Activated CD4-positive, alpha-beta T cell treated with anti-CD3 and anti-CD28 coated beads, Interleukin-2, amount 10 ng/mL, durations not matched to agents 24 days and 14 days (primary cell): ENCODE measurements at regions not wholly inside any gene's neighbourhood (a gene's known extent, or its start where the extent isn't known, plus 50 kb on each side); places are given as distances from the start of the nearest gene placed in this dataset.
"Not testable (repeated sequence)": the region's sequence is repeated elsewhere in the genome, so short reads cannot be mapped to it uniquely, and the experiment has no call there.

Experiments used
- DNase-seq: peaks from one replicate; pipeline ENCODE4 v3.0.0; 2022
- H3K27ac Mint-ChIP-seq: one replicate; pipeline ENCODE4 v1.8.0; 2022; ENCODE audit warnings: mild to moderate bottlenecking, mixed read lengths
- H3K27me3 Mint-ChIP-seq: one replicate; pipeline ENCODE4 v1.8.0; 2022; ENCODE audit warnings: mixed read lengths
- H3K36me3 Mint-ChIP-seq: one replicate; pipeline ENCODE4 v1.8.0; 2022; ENCODE audit warnings: low read depth, mild to moderate bottlenecking, mixed read lengths
- H3K4me1 Mint-ChIP-seq: one replicate; pipeline ENCODE4 v1.8.0; 2021; ENCODE audit warnings: mixed read lengths
- H3K4me3 Mint-ChIP-seq: one replicate; pipeline ENCODE4 v1.8.0; 2022; ENCODE audit warnings: mild to moderate bottlenecking, moderate library complexity, mixed read lengths
- H3K9me3 Mint-ChIP-seq: one replicate; pipeline ENCODE4 v1.8.0; 2021; ENCODE audit warnings: mixed read lengths
- intact Hi-C: fragments of 100-400 bp; cut with micrococcal nuclease; formaldehyde crosslinking; loops from one replicate; pipeline ENCODE4 v1.15.1; 2023

- H3K4me3 Mint-ChIP-seq, H3K4me1 Mint-ChIP-seq, H3K36me3 Mint-ChIP-seq, H3K27me3 Mint-ChIP-seq, H3K9me3 Mint-ChIP-seq, intact Hi-C loops, DNase-seq, H3K27ac Mint-ChIP-seq: not testable (repeated sequence)
Measured at GRCh38 chr18:14997899-14998298, 249.9 kb downstream of the ANKRD30B start.

GRCh38 chr18:14998360-14999042 is 250.5 kb downstream of the ANKRD30B start:
- intact Hi-C loops, H3K4me1 Mint-ChIP-seq, H3K4me3 Mint-ChIP-seq, H3K9me3 Mint-ChIP-seq, H3K36me3 Mint-ChIP-seq, H3K27me3 Mint-ChIP-seq, H3K27ac Mint-ChIP-seq: not testable (repeated sequence)
- DNase-seq, result peak; percentile 17

- Mint-ChIP-seq H3K4me3 (no peak overlapping the region), H3K27me3 (no peaks in the 10 kb centered on the region), H3K36me3 (no peaks in the 10 kb centered on the region), H3K27ac (no peak overlapping the region), H3K9me3 (peaks cover 3% of the 10 kb centered on the region), H3K4me1 (no peaks in the 10 kb centered on the region)
- peak; percentile 33 for DNase-seq
- intact Hi-C loops, result no loop called here
Measured at GRCh38 chr18:14999085-14999975, 251.4 kb downstream of the ANKRD30B start.

GRCh38 chr18:15000119-15001037 is 252.4 kb downstream of the ANKRD30B start:
- peak; percentile 27 for DNase-seq
- H3K27me3 Mint-ChIP-seq, H3K4me3 Mint-ChIP-seq, intact Hi-C loops, H3K4me1 Mint-ChIP-seq, H3K27ac Mint-ChIP-seq, H3K36me3 Mint-ChIP-seq, H3K9me3 Mint-ChIP-seq: not testable (repeated sequence)

GRCh38 chr18:15001038-15001794 is 253.2 kb downstream of the ANKRD30B start:
- H3K4me3 Mint-ChIP-seq, H3K9me3 Mint-ChIP-seq, H3K4me1 Mint-ChIP-seq, intact Hi-C loops, H3K27ac Mint-ChIP-seq, H3K36me3 Mint-ChIP-seq, H3K27me3 Mint-ChIP-seq: not testable (repeated sequence)
- peak; percentile 30 for DNase-seq

GRCh38 chr18:15001795-15002107 is 253.8 kb downstream of the ANKRD30B start:
- H3K4me1 Mint-ChIP-seq, H3K27ac Mint-ChIP-seq, H3K36me3 Mint-ChIP-seq, H3K4me3 Mint-ChIP-seq, DNase-seq, H3K27me3 Mint-ChIP-seq, intact Hi-C loops, H3K9me3 Mint-ChIP-seq: not testable (repeated sequence)

- DNase-seq, intact Hi-C loops, H3K4me1 Mint-ChIP-seq, H3K4me3 Mint-ChIP-seq, H3K9me3 Mint-ChIP-seq, H3K36me3 Mint-ChIP-seq, H3K27me3 Mint-ChIP-seq, H3K27ac Mint-ChIP-seq: not testable (repeated sequence)
Measured at GRCh38 chr18:15002765-15003164, 254.8 kb downstream of the ANKRD30B start.

- H3K27ac Mint-ChIP-seq, H3K36me3 Mint-ChIP-seq, intact Hi-C loops, H3K27me3 Mint-ChIP-seq, H3K4me3 Mint-ChIP-seq, H3K9me3 Mint-ChIP-seq, H3K4me1 Mint-ChIP-seq: not testable (repeated sequence)
- DNase-seq, result peak; percentile 40
Measured at GRCh38 chr18:15003231-15003630, 255.3 kb downstream of the ANKRD30B start.

GRCh38 chr18:15003636-15004269 is 255.8 kb downstream of the ANKRD30B start:
- H3K4me1 Mint-ChIP-seq, H3K36me3 Mint-ChIP-seq, H3K27me3 Mint-ChIP-seq, H3K4me3 Mint-ChIP-seq, H3K27ac Mint-ChIP-seq, intact Hi-C loops, H3K9me3 Mint-ChIP-seq: not testable (repeated sequence)
- DNase-seq, result peak; percentile 15

- DNase-seq, result peak; percentile 36
- not testable (repeated sequence) for H3K9me3 Mint-ChIP-seq
Measured at GRCh38 chr18:15004270-15004973, 256.4 kb downstream of the ANKRD30B start.

GRCh38 chr18:15005313-15006130 is 257.6 kb downstream of the ANKRD30B start:
- intact Hi-C loops, result no loop called here
- Mint-ChIP-seq H3K4me1 (no peaks in the 10 kb centered on the region), H3K4me3 (no peak overlapping the region), H3K27ac (no peak overlapping the region), H3K36me3 (no peaks in the 10 kb centered on the region), H3K9me3 (no peaks in the 10 kb centered on the region), H3K27me3 (no peaks in the 10 kb centered on the region)
- DNase-seq, result peak; percentile 28

More at GRCh38 chr18:15004270-15004973, 256.4 kb downstream of the ANKRD30B start:
- H3K4me1 Mint-ChIP-seq, H3K36me3 Mint-ChIP-seq, H3K4me3 Mint-ChIP-seq, H3K27ac Mint-ChIP-seq, H3K27me3 Mint-ChIP-seq, intact Hi-C loops: not testable (repeated sequence)

GRCh38 chr18:15006616-15007015 is 258.6 kb downstream of the ANKRD30B start:
- H3K36me3 Mint-ChIP-seq, intact Hi-C loops, DNase-seq, H3K4me1 Mint-ChIP-seq, H3K27me3 Mint-ChIP-seq, H3K9me3 Mint-ChIP-seq, H3K4me3 Mint-ChIP-seq, H3K27ac Mint-ChIP-seq: not testable (repeated sequence)
